GM19463 (cell line): ENCODE measurements at regions not wholly inside any gene's neighbourhood (a gene's known extent, or its start where the extent isn't known, plus 50 kb on each side); places are given as distances from the start of the nearest gene placed in this dataset.

Source experiments
- ATAC-seq: cut with Tn5 transposase; IDR thresholded peaks from one replicate; pipeline ENCODE4 v1.9.1; 2021; ENCODE audit warnings: mild to moderate bottlenecking, moderate library complexity; ENCODE audit not compliant: unreplicated experiment

DNA sequence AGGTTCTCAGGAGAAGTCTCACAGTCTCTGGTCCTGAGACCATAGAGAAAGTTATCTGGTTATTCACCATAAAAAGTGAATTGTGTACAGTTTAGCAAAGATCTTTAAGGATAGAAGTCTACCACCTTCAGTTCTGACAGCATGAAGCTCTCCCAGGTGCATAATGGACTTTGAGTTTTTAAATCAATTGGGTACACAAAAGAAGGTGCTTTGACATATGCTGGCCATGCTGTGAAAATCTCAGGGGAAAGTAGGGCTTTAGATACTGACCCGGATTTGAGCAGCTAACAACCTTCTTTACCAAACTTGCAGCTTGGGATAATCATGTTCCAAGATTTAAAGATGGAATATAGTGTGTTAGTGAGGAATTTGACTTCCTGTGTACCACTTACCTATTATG, 264.2 kb downstream of the ZSWIM6 start:
- no peak for ATAC-seq

DNA sequence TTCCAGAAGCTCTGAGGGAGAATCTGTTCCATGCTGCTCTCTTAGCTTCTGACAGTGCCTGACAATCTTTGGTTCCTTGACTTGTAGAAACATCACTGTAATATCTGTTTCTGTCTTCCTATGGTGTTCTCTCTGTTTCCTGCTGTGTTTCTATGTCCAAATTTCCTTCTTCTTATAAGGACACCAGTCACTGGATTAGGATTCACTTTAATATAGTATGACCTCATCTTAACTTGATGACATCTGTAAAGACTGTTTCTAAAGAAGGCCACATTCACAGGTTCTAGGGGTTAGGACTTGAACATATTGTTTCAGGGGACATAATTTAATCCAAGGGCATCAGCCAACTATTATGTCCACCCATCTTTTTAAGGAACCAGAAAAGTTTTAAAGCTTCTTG, 265.6 kb downstream of the ZSWIM6 start:
- no peak for ATAC-seq

DNA sequence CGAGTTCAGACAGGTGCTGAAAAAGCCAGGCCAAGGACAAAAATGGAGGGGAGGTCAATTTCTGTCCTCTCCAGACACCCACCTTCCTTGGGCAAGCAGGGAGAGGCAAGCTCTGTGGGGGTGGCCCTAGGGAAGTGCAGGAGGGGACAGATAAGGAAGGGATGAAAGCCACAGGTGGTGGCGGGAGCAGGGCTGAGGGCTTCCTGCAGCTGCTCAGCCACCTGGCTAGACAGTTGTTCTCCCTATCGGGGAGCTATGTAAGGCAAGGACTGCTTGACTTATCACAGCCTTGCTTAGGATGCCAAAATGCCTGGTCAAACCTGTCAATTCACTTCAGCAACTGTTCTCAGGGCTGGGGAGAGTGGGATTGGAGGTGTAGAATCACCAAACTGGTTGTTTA, 266.1 kb downstream of the ZSWIM6 start:
- no peak for ATAC-seq

DNA sequence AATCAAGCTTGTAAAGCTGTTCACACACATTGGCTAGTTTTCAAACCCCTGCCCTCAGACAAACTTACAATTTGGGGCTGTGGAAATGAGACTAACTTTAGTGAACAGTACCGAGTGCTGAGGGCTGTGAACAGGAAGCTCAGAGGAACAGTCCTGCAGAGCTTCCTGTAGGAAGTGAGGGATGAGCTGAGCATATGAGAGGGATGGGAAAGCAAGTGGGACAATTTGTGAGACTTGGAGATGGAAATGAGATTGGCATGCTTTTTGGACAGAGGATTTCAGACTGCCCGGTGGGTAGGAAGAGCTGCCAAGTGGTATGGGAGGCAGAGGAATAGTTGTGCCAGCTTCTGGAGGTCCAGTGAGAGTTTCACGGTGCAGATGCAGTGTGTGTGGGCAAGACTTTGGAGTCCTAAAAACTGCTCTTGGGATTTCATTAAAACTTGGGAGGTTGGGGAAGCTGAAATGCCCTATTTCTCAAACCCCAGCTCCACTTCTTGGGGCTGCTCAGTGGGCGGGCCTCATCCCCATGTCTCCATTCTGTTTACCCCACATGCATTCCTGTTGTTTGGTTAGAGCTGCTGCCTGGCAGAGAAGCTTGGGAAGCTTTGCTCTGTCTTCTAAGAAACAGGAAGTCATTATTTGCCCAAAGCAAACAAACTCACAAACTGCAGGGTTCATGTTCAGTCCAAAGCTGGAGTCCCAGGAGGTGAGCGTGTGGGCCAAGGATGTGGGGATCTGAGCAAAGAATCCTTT, 267.5 kb downstream of the ZSWIM6 start:
- ATAC-seq = no peak

DNA sequence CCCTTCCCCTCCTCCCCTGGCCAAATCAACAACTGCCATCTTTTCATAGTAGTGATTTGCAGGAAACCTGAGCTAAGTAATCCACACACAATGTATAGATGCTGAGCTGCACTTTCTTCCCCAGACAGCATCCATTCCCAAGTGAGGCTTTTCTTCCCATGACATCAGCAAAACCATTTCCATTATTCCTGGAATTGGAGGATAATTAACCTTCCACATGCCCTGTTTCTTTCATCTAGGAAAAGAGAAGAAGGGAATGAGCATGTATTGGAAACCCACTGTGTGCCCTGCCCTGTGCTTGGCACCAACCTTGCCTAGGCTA, 268.0 kb downstream of the ZSWIM6 start:
- no peak for ATAC-seq

DNA sequence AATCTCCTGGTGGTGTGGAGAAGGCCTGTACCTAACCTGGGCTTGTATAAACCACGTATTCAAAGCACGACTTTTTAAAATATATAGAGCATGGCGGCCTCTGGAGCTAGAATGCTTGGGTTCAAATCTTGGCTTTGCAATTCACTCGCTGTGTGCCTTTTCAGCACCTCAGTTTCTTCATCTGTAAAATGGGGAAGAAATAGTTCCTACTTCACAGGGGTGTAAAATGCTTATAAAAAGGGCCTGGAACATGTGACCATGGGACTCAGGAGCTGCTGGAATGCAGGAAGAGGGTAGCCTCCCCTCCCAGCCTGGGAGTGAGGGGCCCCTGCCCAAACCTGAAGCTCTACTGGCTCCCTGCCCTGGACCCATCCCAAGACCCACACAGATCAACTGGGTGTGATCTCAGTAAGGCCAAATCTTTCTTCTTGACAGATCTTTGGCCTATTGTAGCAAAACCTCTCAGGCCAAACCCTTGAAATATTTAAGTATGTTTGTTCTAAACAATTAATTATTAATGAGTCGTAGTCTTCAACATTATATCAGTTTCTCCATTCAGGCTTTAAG, 269.0 kb downstream of the ZSWIM6 start:
- ATAC-seq = no peak

DNA sequence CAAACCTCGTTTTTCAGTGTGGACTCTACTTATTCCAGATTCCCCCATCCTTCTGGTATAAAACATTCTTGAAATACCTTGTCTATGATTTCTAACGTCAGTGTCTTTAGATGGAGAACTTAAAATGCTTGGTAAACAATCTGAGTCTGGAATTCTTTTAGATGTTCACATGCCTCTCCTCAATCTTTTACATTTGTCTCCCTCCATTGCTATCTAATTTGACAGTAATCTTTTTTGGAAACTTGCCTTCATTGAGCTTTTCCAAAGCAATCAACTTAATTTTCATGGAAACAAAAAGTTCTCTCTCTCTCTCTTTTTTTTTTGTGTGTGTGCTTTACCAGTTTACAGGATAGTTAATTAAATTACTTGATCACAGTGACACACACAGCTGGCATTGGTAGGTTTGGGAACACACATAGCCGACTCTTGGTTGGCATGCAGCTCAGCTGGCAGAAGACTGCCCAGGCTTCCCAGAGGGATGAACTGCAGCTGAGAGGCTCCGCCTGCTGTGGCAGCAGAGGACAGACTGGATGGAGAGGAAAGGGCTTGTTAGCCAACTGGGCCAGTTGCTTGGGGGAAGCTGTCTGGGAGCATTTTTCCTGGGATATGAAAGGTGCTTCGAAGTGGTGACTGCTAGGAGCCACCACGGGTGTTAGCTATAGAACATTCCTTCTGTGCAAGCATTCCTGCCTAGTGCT, 271.3 kb downstream of the ZSWIM6 start:
- ATAC-seq = no peak

DNA sequence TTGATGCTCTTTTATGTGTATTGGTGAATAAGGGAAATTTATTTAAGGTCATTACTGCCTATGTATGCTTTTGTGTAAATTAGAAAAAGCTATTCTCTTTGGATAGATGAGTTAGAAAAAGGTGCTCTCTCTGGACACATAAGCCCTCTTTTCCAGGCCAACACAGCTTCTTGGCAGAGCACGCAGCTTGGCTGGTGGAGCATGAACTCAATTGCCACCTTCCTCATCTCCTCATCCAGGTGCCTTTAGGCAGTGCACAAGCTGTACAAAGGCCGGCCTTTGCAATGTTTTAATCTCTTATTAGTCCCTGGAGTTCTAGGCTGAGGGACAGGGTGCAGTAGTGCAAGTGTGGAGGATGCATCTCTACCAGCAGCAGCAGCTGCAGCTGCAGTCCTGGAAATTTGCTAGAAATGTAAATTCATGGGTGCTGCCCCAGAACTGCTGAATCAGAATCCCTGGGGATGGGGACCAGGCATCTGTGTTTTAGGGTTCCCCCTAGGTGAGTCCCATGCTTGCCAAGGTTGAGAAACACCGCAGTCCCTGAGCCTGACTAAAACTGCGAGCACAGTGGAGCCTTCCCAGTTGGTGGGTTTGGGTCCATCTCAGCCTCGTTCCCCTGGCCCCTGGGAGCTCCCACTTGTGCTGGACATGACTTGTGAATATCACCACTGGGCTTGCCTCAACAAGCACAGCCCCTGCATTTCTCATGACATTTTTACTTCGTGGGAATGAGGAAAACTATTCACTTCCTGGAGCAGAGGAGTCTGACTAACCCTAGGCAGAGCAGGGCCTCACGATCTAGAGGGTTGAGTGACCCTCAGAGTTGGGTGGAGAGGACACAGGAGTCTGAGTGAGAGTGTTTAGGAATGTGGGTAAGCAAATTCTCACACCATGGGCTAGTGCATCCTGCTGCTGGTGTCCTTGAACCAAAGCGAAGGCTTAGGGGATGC, 272.3 kb downstream of the ZSWIM6 start:
- ATAC-seq = no peak

DNA sequence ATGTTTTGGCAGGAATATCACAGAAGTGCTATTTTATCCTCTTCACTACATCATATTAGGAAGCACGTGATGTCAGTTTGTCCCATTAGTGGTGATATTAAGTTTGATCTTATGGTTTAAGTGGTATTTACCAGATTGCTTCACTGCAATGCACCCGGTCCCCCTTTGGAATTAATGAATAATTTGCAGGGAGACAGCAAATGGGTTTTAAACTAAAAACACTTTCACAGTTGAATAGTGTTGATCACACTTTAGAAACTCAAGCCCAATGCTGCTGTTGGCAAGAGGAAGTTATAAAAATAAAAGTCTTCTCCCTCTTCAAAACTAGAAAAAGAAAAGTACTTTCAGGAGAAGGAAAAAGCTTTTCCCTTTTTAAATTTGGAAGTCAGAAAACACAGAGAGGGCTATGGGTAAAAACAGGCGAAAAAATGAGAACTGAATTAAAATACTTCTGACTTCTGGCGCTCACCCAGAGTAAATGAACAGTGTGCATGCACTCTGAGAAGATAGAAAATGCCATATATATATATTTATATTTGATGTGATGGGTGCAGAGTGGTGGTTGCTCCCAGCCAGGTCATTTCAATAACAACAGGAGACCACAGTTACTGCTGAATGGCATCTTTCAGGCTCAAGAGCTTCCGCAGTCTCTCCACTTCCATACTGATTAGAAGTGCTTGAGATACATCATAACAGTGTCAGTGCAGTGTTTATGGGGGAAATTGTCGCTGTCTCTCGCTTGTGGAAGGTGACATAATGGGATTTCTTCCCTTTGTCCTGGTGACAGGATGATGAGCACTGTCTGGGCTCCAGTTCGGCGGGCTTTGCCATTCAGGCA, 278.0 kb downstream of the ZSWIM6 start:
- no peak for ATAC-seq

DNA sequence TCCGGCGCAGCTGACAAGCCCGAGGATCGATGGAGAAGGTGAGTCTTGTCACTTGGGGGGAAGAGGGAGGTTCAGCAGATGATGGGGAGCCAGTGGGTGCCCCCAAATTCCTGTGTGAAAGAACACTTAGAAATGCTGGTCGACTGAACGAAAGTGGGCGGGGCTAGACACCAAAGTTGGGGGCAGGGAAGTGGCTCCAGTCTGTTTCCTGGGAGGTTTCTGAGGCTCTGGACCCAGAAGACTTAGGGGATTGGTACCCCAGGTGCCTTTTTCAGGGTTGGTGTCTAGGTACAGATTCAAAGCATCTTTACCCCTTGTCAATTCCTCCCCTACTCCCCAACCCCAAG, 278.6 kb downstream of the ZSWIM6 start:
- ATAC-seq = no peak

DNA sequence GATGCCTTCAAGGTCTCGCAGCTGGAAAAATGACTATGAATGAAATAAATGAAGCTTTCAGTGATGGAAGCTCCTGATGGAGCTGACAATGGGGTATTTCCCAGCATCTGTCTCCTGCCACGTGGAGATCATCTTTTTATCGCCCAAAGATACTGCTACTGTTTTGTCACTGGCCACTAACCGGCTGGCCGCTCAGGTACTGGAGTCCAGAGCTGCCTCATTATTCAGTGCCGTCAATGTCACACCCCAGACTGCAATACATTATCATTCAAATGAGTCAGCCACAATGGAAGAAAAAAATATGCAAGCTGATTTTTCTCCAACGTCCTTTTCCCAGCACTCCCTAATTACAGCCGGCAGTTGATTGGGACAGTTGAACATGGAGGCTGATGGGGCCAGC, 280.4 kb downstream of the ZSWIM6 start:
- no peak for ATAC-seq

DNA sequence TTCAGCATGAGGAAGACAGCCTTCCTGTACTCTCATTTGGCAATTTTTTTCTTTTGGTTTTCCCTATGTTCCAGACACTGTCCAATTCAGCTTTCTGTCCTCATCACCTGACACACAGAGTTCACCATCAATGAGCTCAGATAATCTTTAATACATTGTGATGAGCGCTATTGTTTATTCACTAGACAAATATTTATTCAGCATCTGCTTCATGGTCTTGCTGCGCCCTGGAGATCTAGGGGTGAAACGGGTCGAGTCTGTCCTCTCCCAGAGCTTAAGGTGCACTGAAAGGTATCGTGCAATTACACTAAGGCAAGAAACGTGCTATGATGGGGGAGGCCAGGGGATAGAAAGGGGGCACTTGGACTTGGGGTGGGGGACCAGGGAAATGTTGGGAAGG, 281.6 kb downstream of the ZSWIM6 start:
- no peak for ATAC-seq

DNA sequence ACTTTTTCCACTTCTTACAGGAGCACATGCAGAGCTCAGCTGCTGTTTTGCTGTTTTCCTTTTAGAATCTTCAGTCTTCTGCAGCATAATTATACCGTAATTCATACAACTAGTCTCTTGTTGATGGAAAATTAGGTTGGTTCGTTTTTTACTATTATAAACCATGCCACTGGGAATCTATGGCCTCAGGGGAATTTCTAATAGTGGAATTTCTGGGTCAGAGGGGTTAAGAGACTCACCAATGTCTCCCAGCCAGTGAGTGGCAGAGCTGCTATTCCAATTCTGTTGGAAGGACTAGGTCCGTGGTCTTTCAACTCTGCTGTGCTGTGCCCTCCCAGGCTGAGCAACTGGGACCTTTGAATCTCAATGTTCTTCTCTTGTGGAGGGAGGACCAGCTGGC, 282.5 kb downstream of the ZSWIM6 start:
- ATAC-seq = no peak

DNA sequence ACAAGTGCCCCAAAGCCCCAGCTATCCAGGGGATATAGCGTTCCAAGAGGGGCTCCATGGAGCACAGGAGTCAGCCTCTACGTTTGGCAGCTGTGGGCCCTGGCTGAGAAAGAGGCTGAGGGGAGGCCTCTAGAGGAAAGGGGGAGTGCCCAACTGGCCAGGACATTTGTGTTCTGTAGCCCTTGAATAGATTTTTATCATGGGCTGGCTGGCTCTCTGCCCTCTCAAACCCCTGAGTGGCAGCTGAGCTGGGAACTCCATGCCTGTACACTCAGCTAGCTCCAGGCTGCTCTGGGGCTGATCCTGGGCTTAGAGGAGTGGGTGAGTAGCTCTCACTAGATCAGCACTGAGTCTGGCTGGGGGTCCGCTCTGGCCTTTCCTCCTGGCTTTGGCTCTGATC, 285.0 kb downstream of the ZSWIM6 start:
- ATAC-seq = no peak

DNA sequence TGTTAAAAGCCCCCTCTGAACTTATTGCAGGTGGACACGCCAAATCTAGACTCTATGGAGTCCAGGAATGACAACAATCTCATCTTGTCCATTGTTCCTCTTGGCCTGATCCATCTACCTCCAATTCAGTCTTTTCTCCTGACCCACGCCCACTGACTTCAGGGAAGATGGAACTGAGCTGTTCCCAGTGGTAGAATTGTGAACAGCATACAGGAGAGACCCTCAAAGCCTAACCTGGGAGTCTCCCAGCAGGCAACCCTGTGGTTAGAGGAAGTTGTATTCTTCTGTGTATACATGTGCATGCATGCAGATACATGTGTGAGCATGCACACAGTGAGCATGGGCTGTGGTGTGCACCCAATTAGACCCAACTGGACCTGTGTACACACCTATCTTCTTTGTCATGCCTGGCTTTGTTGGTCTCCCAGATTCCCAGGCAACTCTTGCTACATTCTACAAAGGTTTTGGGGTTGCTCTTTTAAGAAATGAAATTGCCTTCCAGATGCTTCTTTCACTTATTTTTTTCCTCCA, 286.0 kb downstream of the ZSWIM6 start:
- no peak for ATAC-seq

DNA sequence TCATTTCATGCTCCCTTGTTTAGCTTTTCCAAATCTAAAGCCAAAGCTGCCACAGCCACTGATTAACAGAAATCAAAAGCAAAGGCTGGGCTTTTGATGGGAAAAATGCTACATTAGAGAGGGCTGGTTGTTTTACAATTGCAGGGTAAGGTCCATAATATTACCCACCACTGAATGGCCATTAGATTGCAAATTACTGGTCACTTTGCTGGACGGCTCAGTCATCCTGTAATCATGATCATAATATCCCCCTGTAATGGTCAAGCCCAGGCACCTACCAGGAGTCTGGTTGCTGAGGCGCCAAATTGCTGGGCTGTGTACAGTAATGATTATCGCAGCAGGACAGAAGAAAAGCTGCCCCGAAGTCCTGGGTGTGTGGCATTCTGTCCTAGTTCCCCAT, 286.5 kb downstream of the ZSWIM6 start:
- ATAC-seq = no peak

DNA sequence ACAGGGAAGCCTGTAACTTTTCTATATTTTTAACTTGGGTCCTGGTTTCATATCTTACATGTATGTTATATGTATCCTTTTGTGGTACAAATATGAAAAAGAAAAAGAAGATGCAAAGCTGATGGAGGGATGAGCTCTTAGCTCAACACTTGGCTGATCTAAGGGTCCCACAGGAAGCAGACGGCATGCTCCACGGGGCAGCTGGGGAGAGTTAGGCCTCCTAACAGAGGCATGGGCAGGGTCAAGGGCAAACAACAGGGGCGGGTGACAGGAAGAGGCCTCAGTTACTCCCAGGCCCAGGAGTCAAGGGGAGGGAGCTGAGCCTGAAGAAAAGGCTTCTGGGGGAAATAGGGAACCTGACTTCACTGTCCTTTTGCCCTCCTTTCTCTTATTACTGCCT, 287.2 kb downstream of the ZSWIM6 start:
- ATAC-seq = no peak

DNA sequence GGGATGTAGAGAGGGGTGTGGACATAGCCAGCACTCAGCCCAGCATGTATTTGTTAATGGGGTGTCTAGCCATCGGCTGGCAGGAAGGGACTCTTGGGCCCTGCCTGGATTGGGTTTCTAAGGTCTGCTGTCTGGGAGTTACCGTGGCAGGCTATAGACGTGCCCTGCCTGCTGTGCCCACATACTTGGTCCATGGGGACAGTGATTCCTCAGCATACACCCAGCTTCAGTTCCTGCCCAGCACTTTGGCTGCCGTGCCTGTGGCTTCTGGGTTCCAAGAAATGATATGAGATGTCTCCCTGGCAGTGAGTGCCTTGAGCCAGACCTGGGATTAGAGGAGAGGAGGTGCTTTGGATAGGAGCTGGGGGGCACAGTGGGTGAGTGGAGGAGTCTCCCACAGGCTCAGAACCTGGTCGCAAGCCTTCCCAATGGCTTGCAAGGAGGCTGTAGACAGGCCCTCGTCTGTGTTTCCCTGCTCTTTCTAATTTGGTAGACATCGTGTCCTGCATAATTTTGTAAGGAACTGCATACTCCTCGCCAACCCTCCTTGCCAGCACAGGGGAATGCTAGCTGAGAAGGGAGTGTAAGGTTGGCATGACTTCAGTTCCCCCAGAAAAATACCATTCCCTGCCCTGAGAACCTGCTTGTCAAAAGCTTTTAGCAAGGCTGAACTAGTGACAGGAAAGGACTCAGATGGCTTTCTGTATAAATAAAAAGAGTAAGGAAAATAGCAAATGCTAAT, 287.9 kb downstream of the ZSWIM6 start:
- ATAC-seq = no peak

DNA sequence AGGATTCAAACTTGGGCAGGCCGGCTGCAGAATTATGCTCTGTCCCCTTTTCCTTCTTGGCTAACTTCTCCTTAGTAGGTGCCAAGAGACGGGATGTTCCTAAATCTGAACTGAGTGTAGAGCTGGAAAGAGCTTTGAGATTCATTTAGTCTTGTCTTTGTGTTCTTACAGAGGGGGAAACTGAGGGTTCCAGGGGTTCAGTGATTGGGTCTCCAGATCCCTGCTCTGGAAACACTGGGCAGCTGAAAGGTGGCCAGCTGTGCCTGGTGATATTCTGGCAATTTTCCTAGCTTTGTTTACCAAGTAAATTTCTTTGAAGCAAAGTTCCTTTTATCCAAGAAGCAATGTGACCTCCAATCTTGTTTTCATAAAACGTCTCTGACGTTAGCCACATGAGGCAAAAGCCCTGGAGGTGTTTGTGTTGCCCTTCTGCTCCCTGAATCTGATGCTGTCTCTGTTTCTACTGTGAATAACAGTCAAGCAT, 288.7 kb downstream of the ZSWIM6 start:
- ATAC-seq = no peak
